ENCODE measurements at regions not wholly inside any gene's neighbourhood (a gene's known extent, or its start where the extent isn't known, plus 50 kb on each side); places are given as distances from the start of the nearest gene placed in this dataset.

GRCh38 chr2:198953328-198953727 is 504.4 kb downstream of the SATB2 start:
- Histone ChIP-seq H2AFZ (ENCODE audit: control insufficient read depth, low read length) (no peak overlapping the region), H3K4me1 (ENCODE audit: control insufficient read depth, extremely low read depth, insufficient read depth, low read length) (no peaks in the 10 kb centered on the region), H3K4me2 (ENCODE audit: control insufficient read depth, extremely low read depth, insufficient read depth, low read depth, low read length) (no peak overlapping the region), H3K9me1 (ENCODE audit: control insufficient read depth, extremely low read depth, insufficient read depth, low read length) (no peaks in the 10 kb centered on the region), H3K27ac (ENCODE audit: control insufficient read depth, insufficient read depth, low read length) (no peak overlapping the region), H3K9me3 (ENCODE audit: control insufficient read depth, low read depth, low read length) (no peaks in the 10 kb centered on the region), H3K9ac (ENCODE audit: control insufficient read depth, extremely low read depth, insufficient read depth, low read length) (no peak overlapping the region), H3K36me3 (ENCODE audit: control insufficient read depth in 2 of 2, extremely low read depth in 1 of 2, insufficient read depth in 2 of 2, low read length in 2 of 2) (no peaks in the 10 kb centered on the region), H3K27me3 (ENCODE audit: control insufficient read depth, extremely low read depth, insufficient read depth, low read length) (no peaks in the 10 kb centered on the region), H4K20me1 (ENCODE audit: control insufficient read depth, extremely low read depth, insufficient read depth, low read length) (no peaks in the 10 kb centered on the region), H3K4me3 (ENCODE audit: control insufficient read depth in 2 of 3, extremely low read depth in 1 of 3, insufficient read depth in 2 of 3, low read depth in 1 of 3, low read length in 3 of 3) (no peak overlapping the region), H3K79me2 (ENCODE audit: control insufficient read depth, insufficient read depth, low read length) (no peaks in the 10 kb centered on the region)
- no peak for TF ChIP-seq EZH2 (IDR thresholded peaks at IDR 0.05; ENCODE audit: low read length)
- TF ChIP-seq CTCF (optimal IDR thresholded peaks at IDR 0.05 in 1 of 3, IDR thresholded peaks at IDR 0.05 in 1 of 3, conservative IDR thresholded peaks at IDR 0.05 in 1 of 3; ENCODE audit: extremely low read depth in 1 of 3, insufficient read depth in 2 of 3, low read length in 3 of 3): no peak
- DNase-seq (ENCODE audit: low read depth, low spot score) (no peak), FAIRE-seq (no peak)
- dilution Hi-C loops (cut with MboI; ENCODE audit: extremely low pct_ligation_motif_present, low sequenced_read_pairs): no loop called here

- H3K9ac ChIP-seq (ENCODE audit: control insufficient read depth, extremely low read depth, insufficient read depth, low read length): no peak overlapping the region
- no peaks in the 10 kb centered on the region for H3K36me3 ChIP-seq (ENCODE audit: control insufficient read depth in 2 of 2, extremely low read depth in 1 of 2, insufficient read depth in 2 of 2, low read length in 2 of 2)
- TF ChIP-seq CTCF (optimal IDR thresholded peaks at IDR 0.05 in 1 of 3, IDR thresholded peaks at IDR 0.05 in 1 of 3, conservative IDR thresholded peaks at IDR 0.05 in 1 of 3; ENCODE audit: extremely low read depth in 1 of 3, insufficient read depth in 2 of 3, low read length in 3 of 3) (no peak), EZH2 (IDR thresholded peaks at IDR 0.05; ENCODE audit: low read length) (no peak)
- H2AFZ ChIP-seq (ENCODE audit: control insufficient read depth, low read length): no peak overlapping the region
- no peaks in the 10 kb centered on the region for H3K9me3 ChIP-seq (ENCODE audit: control insufficient read depth, low read depth, low read length)
- no peak overlapping the region for H3K4me3 ChIP-seq (ENCODE audit: control insufficient read depth in 2 of 3, extremely low read depth in 1 of 3, insufficient read depth in 2 of 3, low read depth in 1 of 3, low read length in 3 of 3)
- dilution Hi-C loops (cut with MboI; ENCODE audit: extremely low pct_ligation_motif_present, low sequenced_read_pairs): no loop called here
- no peaks in the 10 kb centered on the region for H3K9me1 ChIP-seq (ENCODE audit: control insufficient read depth, extremely low read depth, insufficient read depth, low read length)
- no peak for FAIRE-seq
- H3K79me2 ChIP-seq (ENCODE audit: control insufficient read depth, insufficient read depth, low read length): no peaks in the 10 kb centered on the region
- no peak for DNase-seq (ENCODE audit: low read depth, low spot score)
- H3K4me2 ChIP-seq (ENCODE audit: control insufficient read depth, extremely low read depth, insufficient read depth, low read depth, low read length): no peak overlapping the region
- H3K27me3 ChIP-seq (ENCODE audit: control insufficient read depth, extremely low read depth, insufficient read depth, low read length): no peaks in the 10 kb centered on the region
- H3K4me1 ChIP-seq (ENCODE audit: control insufficient read depth, extremely low read depth, insufficient read depth, low read length): no peaks in the 10 kb centered on the region
- no peaks in the 10 kb centered on the region for H4K20me1 ChIP-seq (ENCODE audit: control insufficient read depth, extremely low read depth, insufficient read depth, low read length)
- H3K27ac ChIP-seq (ENCODE audit: control insufficient read depth, insufficient read depth, low read length): no peak overlapping the region
These were observed 506.9 kb downstream of the SATB2 start for GRCh38 chr2:198950803-198951202.

Data from keratinocyte (primary cell).